ENCODE measurements at regions not wholly inside any gene's neighbourhood (a gene's known extent, or its start where the extent isn't known, plus 50 kb on each side); places are given as distances from the start of the nearest gene placed in this dataset.

- no peaks in the 10 kb centered on the region for H3K4me1 ChIP-seq (ENCODE audit: control insufficient read depth, insufficient read depth, low read length)
- H3K9ac ChIP-seq (ENCODE audit: low read depth, low read length), result no peak overlapping the region
- no peaks in the 10 kb centered on the region for H3K9me3 ChIP-seq (replicated peaks; ENCODE audit: low read length)
- H3K4me3 ChIP-seq (ENCODE audit: low read length), result no peak overlapping the region
- no peaks in the 10 kb centered on the region for H3K27me3 ChIP-seq (ENCODE audit: control insufficient read depth, insufficient read depth, low read length)
- H3K4me2 ChIP-seq (ENCODE audit: low read length), result no peak overlapping the region
- H3K36me3 ChIP-seq (ENCODE audit: insufficient read depth, low read length), result no peaks in the 10 kb centered on the region
These were observed 1093.4 kb upstream of the FLRT2 start for GRCh38 chr14:84436528-84436927.

GRCh38 chr14:84442521-84442920 is 1087.4 kb upstream of the FLRT2 start:
- H3K9me3 ChIP-seq (replicated peaks; ENCODE audit: low read length), result no peaks in the 10 kb centered on the region
- no peak overlapping the region for H3K9ac ChIP-seq (ENCODE audit: low read depth, low read length)
- no peaks in the 10 kb centered on the region for H3K27me3 ChIP-seq (ENCODE audit: control insufficient read depth, insufficient read depth, low read length)
- H3K4me3 ChIP-seq (ENCODE audit: low read length), result no peak overlapping the region
- H3K4me2 ChIP-seq (ENCODE audit: low read length), result no peak overlapping the region
- H3K36me3 ChIP-seq (ENCODE audit: insufficient read depth, low read length), result no peaks in the 10 kb centered on the region
- H3K4me1 ChIP-seq (ENCODE audit: control insufficient read depth, insufficient read depth, low read length), result no peaks in the 10 kb centered on the region

- no peak overlapping the region for H3K4me2 ChIP-seq (ENCODE audit: low read length)
- H3K9ac ChIP-seq (ENCODE audit: low read depth, low read length), result no peak overlapping the region
- no peaks in the 10 kb centered on the region for H3K4me1 ChIP-seq (ENCODE audit: control insufficient read depth, insufficient read depth, low read length)
- no peak overlapping the region for H3K4me3 ChIP-seq (ENCODE audit: low read length)
- no peaks in the 10 kb centered on the region for H3K27me3 ChIP-seq (ENCODE audit: control insufficient read depth, insufficient read depth, low read length)
- no peaks in the 10 kb centered on the region for H3K36me3 ChIP-seq (ENCODE audit: insufficient read depth, low read length)
- no peaks in the 10 kb centered on the region for H3K9me3 ChIP-seq (replicated peaks; ENCODE audit: low read length)
These were observed 1084.5 kb upstream of the FLRT2 start for GRCh38 chr14:84445486-84445885.

GRCh38 chr14:84446250-84446649 is 1083.7 kb upstream of the FLRT2 start:
- Histone ChIP-seq H3K9ac (ENCODE audit: low read depth, low read length) (no peak overlapping the region), H3K36me3 (ENCODE audit: insufficient read depth, low read length) (no peaks in the 10 kb centered on the region), H3K4me2 (ENCODE audit: low read length) (no peak overlapping the region), H3K4me1 (ENCODE audit: control insufficient read depth, insufficient read depth, low read length) (no peaks in the 10 kb centered on the region), H3K4me3 (ENCODE audit: low read length) (no peak overlapping the region), H3K9me3 (replicated peaks; ENCODE audit: low read length) (no peaks in the 10 kb centered on the region), H3K27me3 (ENCODE audit: control insufficient read depth, insufficient read depth, low read length) (no peaks in the 10 kb centered on the region)

- no peaks in the 10 kb centered on the region for H3K27me3 ChIP-seq (ENCODE audit: control insufficient read depth, insufficient read depth, low read length)
- no peak overlapping the region for H3K9ac ChIP-seq (ENCODE audit: low read depth, low read length)
- peak overlapping the region; percentile 45 for H3K4me2 ChIP-seq (ENCODE audit: low read length)
- no peaks in the 10 kb centered on the region for H3K36me3 ChIP-seq (ENCODE audit: insufficient read depth, low read length)
- no peak overlapping the region for H3K4me3 ChIP-seq (ENCODE audit: low read length)
- peaks cover 7% of the 10 kb centered on the region for H3K4me1 ChIP-seq (ENCODE audit: control insufficient read depth, insufficient read depth, low read length)
- no peaks in the 10 kb centered on the region for H3K9me3 ChIP-seq (replicated peaks; ENCODE audit: low read length)
These were observed 1076.5 kb upstream of the FLRT2 start for GRCh38 chr14:84453307-84453950.

GRCh38 chr14:84454114-84454513 is 1075.8 kb upstream of the FLRT2 start:
- no peak overlapping the region for H3K4me2 ChIP-seq (ENCODE audit: low read length)
- no peaks in the 10 kb centered on the region for H3K9me3 ChIP-seq (replicated peaks; ENCODE audit: low read length)
- H3K36me3 ChIP-seq (ENCODE audit: insufficient read depth, low read length), result no peaks in the 10 kb centered on the region
- no peak overlapping the region for H3K4me3 ChIP-seq (ENCODE audit: low read length)
- H3K4me1 ChIP-seq (ENCODE audit: control insufficient read depth, insufficient read depth, low read length), result peaks cover 7% of the 10 kb centered on the region
- no peak overlapping the region for H3K9ac ChIP-seq (ENCODE audit: low read depth, low read length)
- H3K27me3 ChIP-seq (ENCODE audit: control insufficient read depth, insufficient read depth, low read length), result no peaks in the 10 kb centered on the region

- Histone ChIP-seq H3K4me2 (ENCODE audit: low read length) (no peak overlapping the region), H3K27me3 (ENCODE audit: control insufficient read depth, insufficient read depth, low read length) (no peaks in the 10 kb centered on the region), H3K4me1 (ENCODE audit: control insufficient read depth, insufficient read depth, low read length) (peaks cover 7% of the 10 kb centered on the region), H3K4me3 (ENCODE audit: low read length) (no peak overlapping the region), H3K9me3 (replicated peaks; ENCODE audit: low read length) (no peaks in the 10 kb centered on the region), H3K36me3 (ENCODE audit: insufficient read depth, low read length) (no peaks in the 10 kb centered on the region), H3K9ac (ENCODE audit: low read depth, low read length) (no peak overlapping the region)
These were observed 1073.0 kb upstream of the FLRT2 start for GRCh38 chr14:84456946-84457345.

- Histone ChIP-seq H3K9ac (ENCODE audit: low read depth, low read length) (no peak overlapping the region), H3K36me3 (ENCODE audit: insufficient read depth, low read length) (no peaks in the 10 kb centered on the region)
These were observed 1071.1 kb upstream of the FLRT2 start for GRCh38 chr14:84458881-84459280.

GRCh38 chr14:84465880-84466279 is 1064.1 kb upstream of the FLRT2 start:
- Histone ChIP-seq H3K36me3 (ENCODE audit: insufficient read depth, low read length) (no peaks in the 10 kb centered on the region), H3K4me2 (ENCODE audit: low read length) (no peak overlapping the region), H3K27me3 (ENCODE audit: control insufficient read depth, insufficient read depth, low read length) (no peaks in the 10 kb centered on the region), H3K9me3 (replicated peaks; ENCODE audit: low read length) (no peaks in the 10 kb centered on the region), H3K9ac (ENCODE audit: low read depth, low read length) (no peak overlapping the region), H3K4me3 (ENCODE audit: low read length) (no peak overlapping the region), H3K4me1 (ENCODE audit: control insufficient read depth, insufficient read depth, low read length) (no peaks in the 10 kb centered on the region)

More at GRCh38 chr14:84458881-84459280, 1071.1 kb upstream of the FLRT2 start:
- no peaks in the 10 kb centered on the region for H3K9me3 ChIP-seq (replicated peaks; ENCODE audit: low read length)
- no peak overlapping the region for H3K4me2 ChIP-seq (ENCODE audit: low read length)
- no peak overlapping the region for H3K4me3 ChIP-seq (ENCODE audit: low read length)
- peaks cover under 1% of the 10 kb centered on the region for H3K4me1 ChIP-seq (ENCODE audit: control insufficient read depth, insufficient read depth, low read length)
- no peaks in the 10 kb centered on the region for H3K27me3 ChIP-seq (ENCODE audit: control insufficient read depth, insufficient read depth, low read length)

- Histone ChIP-seq H3K4me3 (ENCODE audit: low read length) (no peak overlapping the region), H3K4me2 (ENCODE audit: low read length) (no peak overlapping the region), H3K36me3 (ENCODE audit: insufficient read depth, low read length) (no peaks in the 10 kb centered on the region), H3K9me3 (replicated peaks; ENCODE audit: low read length) (no peaks in the 10 kb centered on the region), H3K4me1 (ENCODE audit: control insufficient read depth, insufficient read depth, low read length) (no peaks in the 10 kb centered on the region), H3K9ac (ENCODE audit: low read depth, low read length) (no peak overlapping the region), H3K27me3 (ENCODE audit: control insufficient read depth, insufficient read depth, low read length) (no peaks in the 10 kb centered on the region)
These were observed 1061.8 kb upstream of the FLRT2 start for GRCh38 chr14:84468153-84468552.

- Histone ChIP-seq H3K27me3 (ENCODE audit: control insufficient read depth, insufficient read depth, low read length) (no peaks in the 10 kb centered on the region), H3K4me1 (ENCODE audit: control insufficient read depth, insufficient read depth, low read length) (peaks cover 15% of the 10 kb centered on the region), H3K4me2 (ENCODE audit: low read length) (no peak overlapping the region), H3K36me3 (ENCODE audit: insufficient read depth, low read length) (no peaks in the 10 kb centered on the region), H3K9me3 (replicated peaks; ENCODE audit: low read length) (no peaks in the 10 kb centered on the region), H3K9ac (ENCODE audit: low read depth, low read length) (no peak overlapping the region), H3K4me3 (ENCODE audit: low read length) (no peak overlapping the region)
These were observed 1051.9 kb upstream of the FLRT2 start for GRCh38 chr14:84477996-84478395.

GRCh38 chr14:84482256-84483071 is 1047.5 kb upstream of the FLRT2 start:
- peak overlapping the region; percentile 40 for H3K4me2 ChIP-seq (ENCODE audit: low read length)
- H3K27me3 ChIP-seq (ENCODE audit: control insufficient read depth, insufficient read depth, low read length), result no peaks in the 10 kb centered on the region
- peak overlapping the region; percentile 15 for H3K9ac ChIP-seq (ENCODE audit: low read depth, low read length)
- no peaks in the 10 kb centered on the region for H3K36me3 ChIP-seq (ENCODE audit: insufficient read depth, low read length)
- no peaks in the 10 kb centered on the region for H3K9me3 ChIP-seq (replicated peaks; ENCODE audit: low read length)
- H3K4me1 ChIP-seq (ENCODE audit: control insufficient read depth, insufficient read depth, low read length), result peaks cover 33% of the 10 kb centered on the region
- H3K4me3 ChIP-seq (ENCODE audit: low read length), result no peak overlapping the region
